H9 (cell line): ENCODE measurements at regions not wholly inside any gene's neighbourhood (a gene's known extent, or its start where the extent isn't known, plus 50 kb on each side); places are given as distances from the start of the nearest gene placed in this dataset.

Source experiments
- DNase-seq: peaks from one replicate; pipeline ENCODE4 v3.0.0-alpha.2; 2017
- H2AFZ ChIP-seq: one replicate; pipeline ENCODE4 v1.6.1; 2013; ENCODE audit warnings: mild to moderate bottlenecking, low read length, control low read depth, moderate library complexity
- H2AK5ac ChIP-seq: 2 replicates; pipeline ENCODE4 v1.6.1; 2013; ENCODE audit warnings: low read length, control low read depth, mixed read lengths; ENCODE audit not compliant: insufficient read length
- H2BK120ac ChIP-seq: one replicate; pipeline ENCODE4 v1.6.1; 2013; ENCODE audit warnings: low read depth, mild to moderate bottlenecking, low read length, control low read depth, inconsistent platforms; ENCODE audit not compliant: poor library complexity, severe bottlenecking
- H2BK12ac ChIP-seq: 2 replicates; pipeline ENCODE4 v1.6.1; 2013; ENCODE audit warnings: low read length, control low read depth, mixed read lengths, low read depth; ENCODE audit not compliant: insufficient read length
- H2BK15ac ChIP-seq: 2 replicates; pipeline ENCODE4 v1.6.1; 2013; ENCODE audit warnings: low read depth, low read length, control low read depth
- H2BK20ac ChIP-seq: one replicate; pipeline ENCODE4 v1.6.1; 2013; ENCODE audit warnings: low read depth, mild to moderate bottlenecking, low read length, control low read depth, inconsistent platforms; ENCODE audit not compliant: poor library complexity, severe bottlenecking
- H2BK5ac ChIP-seq: 2 replicates; pipeline ENCODE4 v1.6.1; 2013; ENCODE audit warnings: low read length, control low read depth, mixed read lengths; ENCODE audit not compliant: insufficient read length
- H3K14ac ChIP-seq: 2 replicates; pipeline ENCODE4 v1.6.1; 2013; ENCODE audit warnings: low read length, control low read depth; ENCODE audit not compliant: insufficient read depth
- H3K18ac ChIP-seq: 2 replicates; pipeline ENCODE4 v1.6.1; 2013; ENCODE audit warnings: low read depth, mild to moderate bottlenecking, mixed read lengths, low read length, control low read depth; ENCODE audit not compliant: insufficient read length
- H3K23ac ChIP-seq: 2 replicates; pipeline ENCODE4 v1.6.1; 2013; ENCODE audit warnings: low read length, control low read depth, mixed read lengths, low read depth; ENCODE audit not compliant: insufficient read length
- H3K23me2 ChIP-seq: 2 replicates; pipeline ENCODE4 v1.6.1; 2013; ENCODE audit warnings: low read depth, mild to moderate bottlenecking, mixed read lengths, low read length, control low read depth; ENCODE audit not compliant: insufficient read length, poor library complexity, severe bottlenecking
- H3K27ac ChIP-seq: 2 replicates; pipeline ENCODE4 v1.5.1; 2013; ENCODE audit warnings: low read length, control low read depth, mixed read lengths, low read depth; ENCODE audit not compliant: insufficient read length
- H3K27me3 ChIP-seq: 2 replicates; pipeline ENCODE4 v1.6.1; 2013; ENCODE audit warnings: low read length, control low read depth, inconsistent platforms; ENCODE audit not compliant: insufficient read depth
- H3K4ac ChIP-seq: 2 replicates; pipeline ENCODE4 v1.6.1; 2013; ENCODE audit warnings: low read depth, mild to moderate bottlenecking, control low read depth, inconsistent platforms, low read length, moderate library complexity
- H3K4me1 ChIP-seq: 2 replicates; pipeline ENCODE4 v1.6.1; 2013; ENCODE audit warnings: low read length, control low read depth, inconsistent platforms; ENCODE audit not compliant: insufficient read depth
- H3K4me2 ChIP-seq: 2 replicates; pipeline ENCODE4 v1.6.1; 2013; ENCODE audit warnings: low read length, control low read depth, mixed read lengths; ENCODE audit not compliant: insufficient read length, insufficient read depth
- H3K56ac ChIP-seq: 2 replicates; pipeline ENCODE4 v1.6.1; 2013; ENCODE audit warnings: low read depth, mild to moderate bottlenecking, mixed read lengths, low read length, control low read depth; ENCODE audit not compliant: insufficient read length
- H3K79me1 ChIP-seq: 2 replicates; pipeline ENCODE4 v1.6.1; 2013; ENCODE audit warnings: low read depth, mild to moderate bottlenecking, moderate library complexity, low read length, control low read depth, inconsistent platforms; ENCODE audit not compliant: insufficient read depth, poor library complexity, severe bottlenecking
- H3K79me2 ChIP-seq: 2 replicates; pipeline ENCODE4 v1.6.1; 2013; ENCODE audit warnings: low read length, control low read depth, inconsistent platforms; ENCODE audit not compliant: insufficient read depth
- H3K9ac ChIP-seq: 2 replicates; pipeline ENCODE4 v1.6.1; 2013; ENCODE audit warnings: low read length, control low read depth, mixed read lengths; ENCODE audit not compliant: insufficient read length; ENCODE audit errors: extremely low read depth
- H3K9me3 ChIP-seq: one replicate; pipeline ENCODE4 v1.6.1; 2013; ENCODE audit warnings: low read depth, low read length, inconsistent platforms; ENCODE audit not compliant: control insufficient read depth
- H3T11ph ChIP-seq: one replicate; pipeline ENCODE4 v1.6.1; 2013; ENCODE audit warnings: mild to moderate bottlenecking, low read length, control low read depth, inconsistent platforms
- H4K20me1 ChIP-seq: one replicate; pipeline ENCODE4 v1.6.1; 2013; ENCODE audit not compliant: control insufficient read depth, insufficient read length, insufficient read depth
- H4K5ac ChIP-seq: 2 replicates; pipeline ENCODE4 v1.6.1; 2013; ENCODE audit warnings: low read depth, mild to moderate bottlenecking, mixed read lengths, low read length, control low read depth; ENCODE audit not compliant: insufficient read length
- H4K8ac ChIP-seq: replicated peaks from 2 replicates; pipeline ENCODE4 v1.6.1; 2013; ENCODE audit warnings: low read length, control low read depth, mixed read lengths, low read depth; ENCODE audit not compliant: insufficient read length
- H4K91ac ChIP-seq: 2 replicates; pipeline ENCODE4 v1.6.1; 2013; ENCODE audit warnings: low read depth, mild to moderate bottlenecking, moderate library complexity, mixed read lengths, low read length, control low read depth; ENCODE audit not compliant: insufficient read length
- H3K27ac Mint-ChIP-seq, 3 experiments: 2 replicates in 2 of 3; 3 replicates in 1 of 3; pipeline ENCODE4 v1.8.0; 2020 to 2021; ENCODE audit warnings: mixed read lengths in 3 of 3, mild to moderate bottlenecking in 1 of 3, moderate library complexity in 1 of 3
- H3K27me3 Mint-ChIP-seq: 2 replicates; pipeline ENCODE4 v1.8.0; 2021; ENCODE audit warnings: low read depth, mild to moderate bottlenecking, moderate library complexity, mixed read lengths
- H3K36me3 Mint-ChIP-seq, 3 experiments: 2 replicates in 2 of 3; 3 replicates in 1 of 3; pipeline ENCODE4 v1.8.0; 2020 to 2021; ENCODE audit warnings: low read depth in 3 of 3, mixed read lengths in 3 of 3; ENCODE audit not compliant: insufficient read depth in 1 of 3
- H3K4me1 Mint-ChIP-seq, 2 experiments: 2 replicates each; pipeline ENCODE4 v1.8.0; 2020; ENCODE audit warnings: mixed read lengths in 2 of 2
- H3K4me3 Mint-ChIP-seq, 2 experiments: 2 replicates in 1 of 2; 3 replicates in 1 of 2; pipeline ENCODE4 v1.8.0; 2020 to 2021; ENCODE audit warnings: mild to moderate bottlenecking in 2 of 2, mixed read lengths in 2 of 2, moderate library complexity in 1 of 2
- H3K9me3 Mint-ChIP-seq, 2 experiments: 2 replicates in 1 of 2; 3 replicates in 1 of 2; pipeline ENCODE4 v1.8.0; 2020; ENCODE audit warnings: mild to moderate bottlenecking in 2 of 2, mixed read lengths in 2 of 2, moderate library complexity in 1 of 2
- CTCF ChIP-seq: fragments of 200-600 bp; sonication (generic); conservative IDR thresholded peaks from 3 replicates; pipeline ENCODE4 v1.8.0; 2021; ENCODE audit warnings: antibody characterized with exemption, mild to moderate bottlenecking

GRCh38 chr5:68587171-68587570 lies 371.6 kb downstream of the PIK3R1 start:
- Histone ChIP-seq H3K79me1 (no peaks in the 10 kb centered on the region), H2AK5ac (no peak overlapping the region), H4K91ac (no peak overlapping the region), H2BK5ac (no peak overlapping the region), H3K14ac (no peak overlapping the region), H3K27ac (no peak overlapping the region), H3K79me2 (no peaks in the 10 kb centered on the region), H2BK120ac (no peak overlapping the region), H3K9ac (no peak overlapping the region), H3K23ac (no peak overlapping the region), H3K4me1 (no peaks in the 10 kb centered on the region), H2BK15ac (no peak overlapping the region), H3K4me2 (no peak overlapping the region), H3K9me3 (no peaks in the 10 kb centered on the region), H4K8ac (no peak overlapping the region), H3K27me3 (no peaks in the 10 kb centered on the region), H3K23me2 (no peaks in the 10 kb centered on the region), H3T11ph (no peak overlapping the region), H4K20me1 (no peaks in the 10 kb centered on the region), H2AFZ (no peak overlapping the region), H2BK12ac (no peak overlapping the region), H2BK20ac (no peak overlapping the region), H3K56ac (no peak overlapping the region), H4K5ac (no peak overlapping the region), H3K18ac (no peak overlapping the region), H3K4ac (no peak overlapping the region)
- Mint-ChIP-seq H3K9me3 (no peaks in the 10 kb centered on the region), H3K27ac (no peak overlapping the region), H3K4me3 (no peak overlapping the region), H3K27me3 (no peaks in the 10 kb centered on the region), H3K4me1 (no peaks in the 10 kb centered on the region), H3K36me3 (no peaks in the 10 kb centered on the region)
- no peak for TF ChIP-seq CTCF
- no peak for DNase-seq
